RWPE1 (cell line): ENCODE measurements at regions not wholly inside any gene's neighbourhood (a gene's known extent, or its start where the extent isn't known, plus 50 kb on each side); places are given as distances from the start of the nearest gene placed in this dataset.

Experiments
- CTCF ChIA-PET: fragments of 350-600 bp; sonication (Branson Sonifier 250); formaldehyde crosslinking; extraction: SDS; loops from one replicate; lab custom pipeline; 2021; lab: Yijun Ruan, JAX
- POLR2A ChIA-PET: fragments of 400-600 bp; formaldehyde crosslinking; extraction: SDS; loops from one replicate; lab custom pipeline; 2020; ENCODE audit warnings: antibody characterized with exemption; ENCODE audit not compliant: low non-redundant PET; lab: Yijun Ruan, JAX
- DNase-seq: peaks from one replicate; pipeline ENCODE4 v3.0.0; 2012; ENCODE audit warnings: low spot score
- H3K27ac ChIP-seq: fragments of 450-650 bp; 2 replicates; pipeline ENCODE4 v1.5.1; 2017
- CTCF ChIP-seq: fragments of 450-650 bp; conservative IDR thresholded peaks from 2 replicates; pipeline ENCODE4 v1.5.1; 2017; ENCODE audit warnings: low read depth, mild to moderate bottlenecking

- H3K27ac ChIP-seq: no peak overlapping the region
- no peak for DNase-seq
- ChIA-PET CTCF (no interaction called here), POLR2A (no interaction called here)
- TF ChIP-seq CTCF: no peak
Measured at GRCh38 chr13:99750951-99751350, 220.6 kb downstream of the ZIC5 start.

- H3K27ac ChIP-seq: no peak overlapping the region
- TF ChIP-seq CTCF: no peak
- DNase-seq: no peak
- ChIA-PET CTCF (no interaction called here), POLR2A (no interaction called here)
Measured at GRCh38 chr13:99749271-99750019, 222.1 kb downstream of the ZIC5 start.

- H3K27ac ChIP-seq: no peak overlapping the region
- ChIA-PET POLR2A (no interaction called here), CTCF (no interaction called here)
- no peak for DNase-seq
- no peak for TF ChIP-seq CTCF
Measured at GRCh38 chr13:99747403-99747710, 224.2 kb downstream of the ZIC5 start.

GRCh38 chr13:99746637-99747402 lies 224.7 kb downstream of the ZIC5 start:
- ChIA-PET CTCF (interaction anchor here (0.7 kb wide), 1 partner anchor 1683 kb away, joined by 5 read pairs; no protein-coding TSS in a partner anchor), POLR2A (no interaction called here)
- no peak for TF ChIP-seq CTCF
- no peak overlapping the region for H3K27ac ChIP-seq
- DNase-seq: no peak

GRCh38 chr13:99743094-99743493 lies 228.5 kb downstream of the ZIC5 start:
- no peak for DNase-seq
- H3K27ac ChIP-seq: no peak overlapping the region
- ChIA-PET CTCF (no interaction called here), POLR2A (no interaction called here)
- no peak for TF ChIP-seq CTCF

- no peak overlapping the region for H3K27ac ChIP-seq
- CTCF ChIA-PET: no interaction called here
- POLR2A ChIA-PET: no interaction called here
- DNase-seq: no peak
- TF ChIP-seq CTCF: no peak
Measured at GRCh38 chr13:99741960-99742359, 229.6 kb downstream of the ZIC5 start.
